Esophagus muscularis mucosa (tissue), 4 donors: ENCODE measurements at regions not wholly inside any gene's neighbourhood (a gene's known extent, or its start where the extent isn't known, plus 50 kb on each side); places are given as distances from the start of the nearest gene placed in this dataset.

ENCODE experiments used
- EP300 ChIP-seq: sonication (generic); formaldehyde crosslinking; IDR thresholded peaks from one replicate; pipeline ENCODE4 v1.6.1; 2017; ENCODE audit warnings: antibody characterized with exemption
- POLR2AphosphoS5 ChIP-seq, 2 donors: sonication (generic); formaldehyde crosslinking; IDR thresholded peaks; one replicate each; pipeline ENCODE4 v1.6.1; 2017; ENCODE audit warnings: antibody characterized with exemption in 2 of 2
- TF ChIP-seq, protein P1 (sequence below), 3 experiments: fragments of 200-600 bp in 2 of 3; fragments of 450-650 bp in 1 of 3; sonication (generic) in 2 of 3; IDR thresholded peaks; one replicate each; pipeline ENCODE4 v1.5.1; 2017 to 2019; ENCODE audit warnings: antibody characterized with exemption in 3 of 3, mild to moderate bottlenecking in 2 of 3, moderate library complexity in 1 of 3

GRCh38 chr2:120814352-120814751 lies 78.7 kb downstream of the GLI2 start:
- TF ChIP-seq EP300 (no peak), POLR2AphosphoS5 (IDR thresholded peaks at IDR 0.05) (no peak)
- TF ChIP-seq, protein P1, sequence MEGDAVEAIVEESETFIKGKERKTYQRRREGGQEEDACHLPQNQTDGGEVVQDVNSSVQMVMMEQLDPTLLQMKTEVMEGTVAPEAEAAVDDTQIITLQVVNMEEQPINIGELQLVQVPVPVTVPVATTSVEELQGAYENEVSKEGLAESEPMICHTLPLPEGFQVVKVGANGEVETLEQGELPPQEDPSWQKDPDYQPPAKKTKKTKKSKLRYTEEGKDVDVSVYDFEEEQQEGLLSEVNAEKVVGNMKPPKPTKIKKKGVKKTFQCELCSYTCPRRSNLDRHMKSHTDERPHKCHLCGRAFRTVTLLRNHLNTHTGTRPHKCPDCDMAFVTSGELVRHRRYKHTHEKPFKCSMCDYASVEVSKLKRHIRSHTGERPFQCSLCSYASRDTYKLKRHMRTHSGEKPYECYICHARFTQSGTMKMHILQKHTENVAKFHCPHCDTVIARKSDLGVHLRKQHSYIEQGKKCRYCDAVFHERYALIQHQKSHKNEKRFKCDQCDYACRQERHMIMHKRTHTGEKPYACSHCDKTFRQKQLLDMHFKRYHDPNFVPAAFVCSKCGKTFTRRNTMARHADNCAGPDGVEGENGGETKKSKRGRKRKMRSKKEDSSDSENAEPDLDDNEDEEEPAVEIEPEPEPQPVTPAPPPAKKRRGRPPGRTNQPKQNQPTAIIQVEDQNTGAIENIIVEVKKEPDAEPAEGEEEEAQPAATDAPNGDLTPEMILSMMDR (IDR thresholded peaks at IDR 0.05): no peak
